Cortex of kidney (tissue), 1 donor: ENCODE measurements at regions not wholly inside any gene's neighbourhood (a gene's known extent, or its start where the extent isn't known, plus 50 kb on each side); places are given as distances from the start of the nearest gene placed in this dataset.
"Not testable (repeated sequence)": the region's sequence is repeated elsewhere in the genome, so short reads cannot be mapped to it uniquely, and the experiment has no call there.

Experiments used
- DNase-seq: peaks from one replicate; lab custom pipeline; 2025; lab: John Stamatoyannopoulos, UW

DNA sequence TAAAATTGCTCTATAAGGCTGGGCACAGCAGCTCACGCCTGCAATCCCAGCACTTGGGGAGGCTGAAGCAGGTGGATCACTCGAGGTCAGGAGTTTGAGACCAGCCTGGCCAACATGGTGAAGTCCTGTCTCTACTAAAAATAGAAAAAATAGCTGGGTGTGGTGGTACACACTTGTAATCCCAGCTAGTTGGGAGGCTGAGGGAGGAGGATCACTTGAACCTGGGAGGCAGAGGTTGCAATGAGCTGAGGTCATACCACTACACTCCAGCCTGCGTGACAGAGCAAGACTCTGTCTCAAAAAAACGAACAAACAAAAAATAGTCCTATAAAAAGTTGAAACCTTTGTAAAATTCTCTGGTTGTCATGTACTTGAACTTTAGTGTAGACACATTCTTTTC lies 93.0 kb upstream of the KIF26B start:
- DNase-seq, result not testable (repeated sequence)

DNA sequence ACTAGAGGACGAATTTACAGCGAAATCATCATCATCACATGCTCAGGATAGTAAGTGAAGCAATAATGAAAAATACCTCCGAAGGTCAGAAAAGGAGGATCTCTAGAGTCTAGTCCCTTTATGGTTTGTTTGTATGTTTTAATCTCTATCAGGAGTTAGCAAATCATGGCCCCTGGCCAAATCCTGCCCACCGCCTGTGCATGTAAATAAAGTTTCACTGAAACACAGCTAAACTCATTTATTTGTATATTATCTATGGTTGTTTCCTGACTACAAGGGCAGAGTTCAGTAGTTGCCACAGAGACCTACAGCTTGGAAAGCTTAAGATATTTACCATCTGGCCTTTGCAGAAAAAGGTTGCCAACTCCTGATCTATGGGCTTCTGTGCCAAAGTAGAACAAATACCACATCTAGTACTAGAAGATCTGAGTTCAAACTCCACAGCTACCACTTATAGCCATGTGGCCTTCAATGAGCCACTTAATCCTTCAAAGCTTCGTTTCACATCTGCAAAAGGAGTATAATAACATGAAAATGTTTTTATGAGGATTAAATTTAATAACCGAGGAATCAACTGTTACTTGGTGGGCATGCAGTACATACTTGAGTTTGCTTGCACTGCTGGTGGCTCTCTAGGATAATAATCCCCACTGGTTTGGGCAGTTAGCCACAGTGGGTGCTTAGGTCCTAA lies 94.0 kb upstream of the KIF26B start:
- DNase-seq, result no peak

DNA sequence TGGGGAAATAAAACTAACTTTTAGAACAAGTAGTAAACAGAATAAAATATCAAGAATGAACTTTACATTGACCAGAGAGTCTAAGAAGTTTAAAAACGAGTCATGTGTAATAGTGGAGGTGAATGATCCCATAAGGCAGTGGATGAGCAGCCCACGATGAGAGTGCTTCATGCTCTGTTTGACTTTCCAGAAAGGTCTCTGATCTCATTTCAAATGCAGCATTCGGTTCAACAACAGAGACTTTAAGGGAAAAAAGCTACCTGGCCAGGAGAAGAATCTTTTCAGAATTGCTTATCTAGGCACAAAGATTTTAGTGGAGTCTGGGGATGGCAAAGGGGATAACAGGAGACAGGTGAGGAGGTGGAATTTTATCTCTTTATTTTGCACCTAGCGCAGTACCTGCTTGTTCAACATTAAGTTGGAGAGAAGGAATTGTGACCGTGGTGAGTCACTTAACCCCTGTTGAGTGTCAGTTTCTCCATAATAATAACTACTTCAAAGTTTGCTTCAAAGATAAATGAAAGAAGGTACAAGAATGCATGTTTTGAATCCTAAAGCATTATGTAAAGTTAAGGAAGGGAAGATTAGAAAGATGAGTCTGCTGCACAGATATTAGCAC lies 94.9 kb upstream of the KIF26B start:
- no peak for DNase-seq

DNA sequence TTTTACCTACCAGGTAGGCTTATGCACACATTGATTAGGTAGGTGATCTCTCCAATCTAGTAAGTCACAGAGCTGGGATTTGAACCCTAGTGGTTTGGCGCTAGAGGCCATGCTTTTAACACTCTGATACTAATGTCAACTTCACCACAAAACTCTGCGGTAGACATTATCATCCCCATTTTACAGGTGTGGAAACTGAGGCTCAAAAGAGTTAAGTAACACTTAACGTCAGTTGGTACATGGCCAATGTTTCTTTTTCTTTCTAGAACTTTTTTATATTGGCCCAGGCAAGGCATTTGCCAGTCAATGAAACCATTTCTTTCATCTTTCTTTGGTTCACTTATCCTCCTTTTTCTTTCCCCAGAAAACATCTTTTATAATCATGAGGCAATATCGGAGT lies 95.9 kb upstream of the KIF26B start:
- no peak for DNase-seq

DNA sequence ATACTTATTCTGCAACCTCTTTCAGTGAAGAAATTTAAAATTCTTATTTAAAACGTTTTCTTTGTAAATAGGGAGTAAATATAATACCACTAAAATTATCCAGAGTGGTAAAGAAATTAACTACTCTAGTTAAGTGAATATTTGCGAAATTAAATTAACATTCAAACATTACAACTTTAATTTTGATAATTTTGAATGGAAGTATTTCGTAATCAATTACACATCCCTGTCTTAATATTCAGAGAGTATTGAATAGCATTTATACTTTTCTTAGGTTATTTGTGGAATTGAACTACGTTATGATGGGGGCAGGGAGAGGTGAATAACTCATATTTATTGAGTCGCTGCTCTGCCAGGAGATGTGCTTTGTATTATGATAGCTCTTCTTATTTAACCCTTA lies 96.3 kb upstream of the KIF26B start:
- DNase-seq, result no peak

DNA sequence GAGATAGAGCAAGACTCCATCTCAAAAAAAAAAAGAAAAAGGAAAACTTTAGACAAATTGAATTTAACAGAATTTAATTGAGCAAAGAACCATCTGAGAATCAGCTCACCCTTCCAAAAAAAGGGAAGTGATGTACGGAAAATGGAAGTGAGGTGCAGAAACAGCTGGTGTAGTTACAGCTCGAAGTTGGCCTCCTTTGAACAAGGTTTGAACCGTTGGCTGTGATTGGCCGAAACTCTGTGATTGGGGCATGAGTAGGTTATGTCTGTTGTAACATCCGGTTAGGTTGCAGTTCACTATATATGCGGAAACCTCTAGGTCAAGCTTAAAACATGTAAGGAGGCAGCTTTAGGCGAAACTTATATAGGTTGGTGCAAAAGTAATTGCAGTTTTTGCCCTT lies 97.9 kb upstream of the KIF26B start:
- no peak for DNase-seq

DNA sequence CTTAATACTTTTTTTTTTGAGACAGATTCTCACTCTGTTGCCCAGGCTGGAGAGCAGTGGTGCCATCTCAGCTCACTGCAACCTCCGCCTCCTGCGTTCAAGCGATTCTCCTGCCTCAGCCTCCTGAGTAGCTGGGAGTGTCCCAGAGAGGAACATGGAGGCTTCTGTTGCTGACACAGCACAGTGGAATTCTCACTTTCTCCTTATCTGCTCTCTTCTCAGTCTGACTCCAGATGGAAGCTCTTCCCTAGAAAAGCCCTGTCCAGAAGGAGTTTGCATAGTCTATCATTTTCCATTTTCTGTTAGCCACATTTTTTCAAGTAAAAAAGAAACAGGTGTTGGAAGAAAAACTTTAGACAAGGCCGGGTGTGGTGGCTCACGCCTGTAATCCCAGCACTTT lies 98.5 kb upstream of the KIF26B start:
- DNase-seq, result not testable (repeated sequence)

DNA sequence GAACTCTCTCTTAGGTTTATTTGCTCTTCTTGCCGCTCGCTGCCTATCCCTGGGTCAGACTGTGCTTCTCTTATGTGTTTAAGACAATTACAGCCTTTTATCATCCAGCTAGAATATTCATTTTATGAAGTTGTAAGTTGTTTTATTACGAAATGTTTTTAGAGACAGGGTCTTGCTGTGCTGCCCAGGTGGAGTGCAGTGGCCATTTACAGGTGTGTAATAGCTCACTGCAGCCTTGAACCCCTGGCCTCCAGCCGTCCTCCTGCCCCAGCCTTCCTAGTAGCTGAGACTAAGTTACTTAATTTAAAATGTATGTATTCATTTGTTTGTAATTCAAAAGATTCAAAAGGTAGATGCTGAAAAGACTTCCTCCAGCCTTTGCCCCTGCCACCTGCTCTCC lies 99.0 kb upstream of the KIF26B start:
- DNase-seq, result no peak

DNA sequence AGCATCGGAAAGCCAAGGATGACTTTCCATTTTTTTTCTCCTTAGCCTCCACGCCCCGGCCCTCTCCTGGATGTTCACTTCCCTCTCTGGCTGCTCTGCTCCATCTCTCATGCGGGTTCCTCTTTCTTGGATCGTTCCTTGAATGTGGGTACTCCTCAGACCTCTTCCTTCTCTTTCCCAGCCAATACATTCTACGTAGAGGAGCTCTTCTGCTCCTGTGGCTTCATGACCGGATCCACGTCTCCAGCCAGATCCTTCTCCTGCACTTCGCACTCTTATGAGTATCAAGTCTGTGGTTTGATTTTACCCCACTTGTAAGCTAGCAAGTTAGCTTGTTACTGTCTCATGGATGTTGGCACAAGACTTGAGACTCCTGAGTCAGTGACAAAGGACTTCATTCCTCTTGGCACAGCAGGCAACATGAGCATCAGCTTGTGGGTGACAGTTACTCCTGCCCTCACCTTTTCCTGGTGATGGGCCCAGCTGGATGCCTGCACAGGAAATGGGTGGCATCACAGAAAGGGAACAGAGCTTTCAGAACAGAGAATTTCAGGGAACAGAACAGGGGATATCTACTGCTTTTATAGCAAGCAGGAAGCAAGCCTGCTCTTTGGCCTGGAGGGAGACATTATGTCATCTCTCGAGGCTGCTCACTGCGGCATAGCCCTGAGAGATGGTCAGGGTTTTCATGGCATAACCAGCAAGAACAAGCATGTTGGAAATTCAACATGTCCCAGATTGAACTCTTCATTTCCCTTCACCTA lies 100.1 kb upstream of the KIF26B start:
- no peak for DNase-seq

DNA sequence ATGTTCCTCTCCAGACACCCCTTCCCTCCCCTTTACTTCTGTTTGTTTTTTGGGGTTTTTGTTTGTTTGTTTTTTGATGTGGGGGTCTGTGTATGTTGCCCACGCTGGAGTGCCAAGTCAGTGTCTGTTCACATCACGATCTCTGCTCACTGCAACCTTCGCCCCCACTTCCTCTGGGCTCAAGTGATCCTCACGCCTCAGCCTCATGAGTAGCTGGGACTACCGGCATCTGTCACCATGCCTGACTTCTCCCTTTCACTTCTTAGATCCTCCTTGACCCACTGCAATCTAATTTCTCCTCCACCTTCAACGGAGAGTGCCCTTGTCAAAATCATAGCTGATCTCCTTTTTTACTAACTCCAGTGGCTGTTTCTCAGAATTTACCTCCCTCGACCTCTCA lies 100.7 kb upstream of the KIF26B start:
- no peak for DNase-seq

DNA sequence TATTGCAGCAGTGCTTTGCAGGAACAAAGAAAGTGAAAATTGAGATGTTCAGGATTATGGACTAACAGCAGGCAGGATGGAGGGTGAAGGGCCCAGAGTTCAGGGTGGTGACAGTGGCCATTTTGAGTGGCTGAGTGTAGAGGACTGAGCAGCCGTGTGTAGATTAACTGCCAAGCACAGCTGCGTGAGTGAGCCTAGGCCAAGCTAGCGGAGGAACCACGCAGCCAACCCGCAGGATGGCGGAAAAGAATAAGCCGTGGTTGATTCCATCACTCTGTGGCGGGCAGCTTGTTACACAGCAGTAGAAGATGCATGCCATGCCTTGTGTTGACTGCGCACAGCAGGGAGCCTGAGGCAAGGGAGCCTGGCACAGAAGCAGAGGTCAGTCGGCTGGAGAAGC lies 102.5 kb upstream of the KIF26B start:
- DNase-seq, result no peak

DNA sequence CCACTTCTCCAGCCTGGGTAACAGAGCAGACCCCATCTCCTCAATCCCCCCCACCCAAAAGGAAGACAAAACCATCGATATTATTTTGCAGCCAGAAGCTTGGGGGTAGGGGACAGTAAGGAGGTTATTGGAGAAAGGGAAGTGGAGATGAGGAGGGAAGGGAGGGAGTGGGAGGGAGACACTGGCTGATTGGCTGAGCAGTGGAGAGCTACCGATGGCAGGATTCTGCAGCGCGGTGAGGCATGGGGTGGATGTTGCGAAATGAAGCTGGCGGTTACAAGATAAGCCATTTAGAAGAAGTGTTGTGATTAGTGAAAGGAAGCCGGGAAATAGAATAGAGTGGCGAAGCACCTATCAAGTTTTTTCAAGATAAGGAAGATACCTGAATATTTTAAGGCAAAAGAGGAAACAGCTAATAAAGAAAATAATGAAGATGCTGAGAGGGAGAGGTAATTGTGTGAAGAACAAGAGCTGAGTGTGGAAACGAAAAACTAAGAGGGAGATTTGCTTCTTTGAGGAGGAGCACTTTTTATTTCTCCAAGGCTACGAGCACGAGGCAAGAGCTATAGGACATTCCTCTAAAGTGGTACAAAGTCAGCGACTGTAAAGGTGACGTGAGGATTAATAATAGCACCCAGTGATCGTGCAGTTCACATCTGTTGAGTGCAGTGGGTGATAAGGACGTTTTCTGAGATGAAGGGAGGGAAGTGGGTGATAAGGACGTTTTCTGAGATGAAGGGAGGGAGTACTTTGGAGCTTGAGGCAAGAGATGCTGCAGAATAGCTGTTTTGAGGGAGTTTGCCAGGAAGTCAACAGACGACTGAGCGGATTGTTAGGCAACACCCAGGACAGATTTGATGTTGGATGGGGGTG lies 103.2 kb upstream of the KIF26B start:
- no peak for DNase-seq

DNA sequence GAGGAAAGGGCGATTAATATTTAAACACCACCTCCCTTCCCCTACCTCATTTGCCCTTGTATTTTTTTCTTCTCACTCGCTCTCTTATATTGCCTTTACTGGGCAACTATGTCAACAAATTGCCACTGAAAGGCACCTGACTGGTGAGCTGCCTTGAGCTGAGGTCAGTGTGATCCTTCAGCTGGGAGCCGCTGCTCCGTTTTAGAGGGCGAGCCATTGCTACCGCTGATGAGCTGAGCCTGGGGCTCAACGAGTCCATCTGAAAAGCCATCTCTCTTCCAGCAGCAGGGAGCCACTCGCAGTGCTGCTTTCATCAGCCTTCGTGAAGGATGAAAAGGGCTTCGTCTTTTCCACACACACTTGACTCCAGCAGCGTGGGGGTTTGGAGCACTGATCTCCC lies 108.0 kb upstream of the KIF26B start:
- DNase-seq, result no peak

DNA sequence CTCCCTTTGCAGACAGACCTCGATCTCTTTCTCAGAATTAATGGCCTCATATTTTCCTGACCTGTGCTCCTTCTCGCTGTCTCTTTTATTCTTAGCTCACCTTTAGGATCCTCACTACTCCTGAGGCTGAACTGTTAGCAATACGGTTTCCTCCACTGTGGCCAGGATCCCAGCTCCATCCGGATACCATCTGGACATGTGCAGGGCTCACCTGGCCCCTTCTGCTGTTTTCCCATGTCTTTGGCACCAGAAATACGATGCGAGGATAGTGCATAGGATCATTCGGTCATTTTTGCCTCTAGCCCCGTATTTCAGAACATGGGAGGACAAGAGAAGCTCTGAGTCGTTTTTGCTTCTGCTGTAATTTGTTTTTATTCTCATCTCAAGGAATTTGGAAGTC lies 108.5 kb upstream of the KIF26B start:
- DNase-seq, result no peak

DNA sequence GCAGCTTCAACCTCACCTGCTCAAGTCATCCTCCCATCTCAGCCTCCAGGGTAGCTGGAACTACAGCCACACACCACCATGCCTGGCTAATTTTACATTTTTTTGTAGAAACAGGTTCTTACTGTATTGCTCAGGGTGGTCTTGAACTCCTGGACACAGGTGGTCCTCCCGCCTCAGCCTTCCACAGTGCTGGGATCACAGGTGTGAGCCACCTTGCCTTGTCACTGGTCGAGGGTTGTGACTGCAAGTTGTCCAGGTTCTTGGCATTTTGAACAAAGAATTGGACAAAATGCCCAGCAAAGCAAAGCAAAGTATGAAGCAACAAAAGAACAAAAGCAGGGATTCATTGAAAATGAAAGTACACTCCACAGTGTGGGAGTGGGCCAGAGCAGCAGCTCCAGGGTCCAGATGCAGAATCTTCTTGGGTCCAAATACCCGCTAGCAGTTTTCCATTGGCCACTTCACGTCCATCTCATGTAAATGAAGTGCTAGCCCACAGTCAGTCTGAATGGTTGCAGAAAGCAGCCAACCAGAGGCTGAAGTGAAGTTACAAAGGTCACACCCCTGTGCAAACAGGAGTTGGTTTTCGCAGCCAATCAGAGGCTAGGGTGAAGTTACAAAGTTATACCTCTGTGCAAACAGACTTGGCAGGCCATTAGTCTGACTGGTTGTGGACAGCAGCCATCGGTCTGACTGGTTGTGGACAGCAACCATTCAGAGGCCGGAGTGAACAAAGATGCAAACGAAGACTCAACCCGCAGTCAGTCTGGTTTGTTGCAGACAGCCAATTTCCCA lies 109.5 kb upstream of the KIF26B start:
- no peak for DNase-seq

DNA sequence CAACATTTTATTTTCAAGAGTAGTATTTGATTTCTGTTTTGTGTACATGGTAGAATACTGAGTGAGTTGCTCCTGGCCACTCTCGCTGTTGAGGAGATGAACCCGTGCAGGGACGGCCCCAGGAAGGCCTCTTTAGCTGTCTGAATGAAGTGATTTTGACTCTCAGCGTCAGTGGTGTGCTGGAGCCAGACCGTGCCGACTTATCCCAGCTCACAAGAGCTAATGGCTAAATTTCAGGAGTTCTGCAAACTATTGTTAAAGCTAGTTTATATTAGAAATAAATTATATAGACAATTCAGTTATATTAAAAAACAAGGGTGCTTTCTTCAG lies 111.2 kb upstream of the KIF26B start:
- no peak for DNase-seq

DNA sequence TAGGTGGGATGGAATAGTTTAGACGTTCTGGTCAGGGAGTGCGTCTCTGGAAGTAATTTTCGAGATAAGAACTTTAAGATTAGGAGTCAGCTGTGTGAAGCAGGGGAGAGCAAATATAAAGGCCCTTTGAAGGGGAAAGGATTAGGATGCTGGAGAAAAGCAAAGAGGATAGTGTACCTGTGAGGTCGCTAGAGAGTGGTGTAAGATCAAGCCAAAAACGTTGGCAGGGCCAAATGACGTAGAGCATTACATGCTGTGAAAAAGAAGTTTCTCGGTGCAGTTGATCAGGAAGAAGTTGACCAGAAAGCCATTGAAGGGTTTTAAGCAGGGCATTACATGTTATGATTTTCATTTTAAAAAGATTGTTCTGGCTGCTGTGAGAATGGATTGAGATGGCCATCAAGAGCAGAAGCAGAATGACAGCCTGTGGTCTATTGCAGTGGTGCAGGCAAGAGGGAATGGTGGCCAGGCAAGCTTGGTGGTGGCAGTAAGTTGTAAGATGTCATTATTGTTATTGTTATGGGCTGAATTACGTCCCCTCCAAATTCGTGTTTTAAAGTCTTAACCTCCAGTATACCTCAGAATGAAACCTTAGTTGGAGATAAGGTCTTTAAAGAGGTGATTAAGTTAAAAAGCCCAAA lies 113.6 kb upstream of the KIF26B start:
- DNase-seq, result no peak

DNA sequence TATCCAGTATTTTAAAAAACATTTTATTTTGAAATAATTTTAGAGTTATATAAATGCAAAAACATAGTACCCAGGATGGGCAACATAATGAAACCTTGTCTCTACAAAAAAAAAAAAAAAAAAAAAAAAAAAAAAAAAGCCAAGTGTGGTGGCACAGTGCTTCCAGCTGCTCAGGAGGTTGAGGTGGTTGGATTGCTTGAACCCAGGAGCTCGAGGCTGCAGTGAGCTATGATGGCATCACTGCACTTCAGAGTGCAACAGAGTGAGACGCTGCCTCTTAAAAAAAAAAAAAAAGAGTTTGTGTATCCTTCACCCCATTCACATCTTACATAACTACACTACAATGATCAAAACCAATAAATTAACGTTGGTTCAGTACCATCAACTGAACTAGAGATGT lies 115.6 kb upstream of the KIF26B start:
- no peak for DNase-seq

DNA sequence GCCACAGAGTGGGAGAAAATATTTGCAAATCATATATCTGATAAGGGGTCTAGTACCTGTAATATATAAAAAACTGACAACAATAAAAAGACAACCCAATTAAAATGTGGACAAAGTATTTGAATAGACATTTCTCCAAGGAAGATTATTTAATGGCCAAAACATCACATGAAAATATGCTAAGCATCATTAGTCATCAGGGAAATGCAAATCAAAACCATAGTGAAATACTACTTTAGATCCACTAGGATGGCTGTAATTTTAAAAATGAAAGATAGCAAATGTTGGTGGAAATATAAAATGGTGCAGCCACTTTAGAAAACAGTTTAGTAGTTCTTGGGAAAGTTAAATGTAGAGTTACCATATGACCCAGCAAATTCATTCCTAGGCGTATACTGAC lies 118.7 kb upstream of the KIF26B start:
- DNase-seq, result no peak

DNA sequence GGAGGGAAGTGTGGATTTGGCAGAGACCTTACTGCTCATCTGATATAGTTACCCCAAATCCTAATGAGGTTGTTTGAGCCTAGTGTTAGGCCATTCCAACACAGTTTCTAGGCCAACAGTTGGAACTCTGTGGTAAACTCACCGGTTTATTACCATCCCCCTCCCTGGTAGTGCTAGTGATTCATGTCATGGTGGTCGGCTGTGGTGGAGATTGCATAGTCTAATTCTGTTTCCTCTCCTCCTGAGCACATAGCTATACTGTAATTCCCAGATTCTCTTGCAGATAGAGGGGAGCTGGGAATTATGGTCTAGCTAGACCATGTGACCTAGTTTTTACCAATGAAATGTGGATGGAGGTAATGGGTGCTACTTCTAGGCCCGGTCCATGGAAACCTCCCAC lies 123.7 kb upstream of the KIF26B start:
- no peak for DNase-seq

DNA sequence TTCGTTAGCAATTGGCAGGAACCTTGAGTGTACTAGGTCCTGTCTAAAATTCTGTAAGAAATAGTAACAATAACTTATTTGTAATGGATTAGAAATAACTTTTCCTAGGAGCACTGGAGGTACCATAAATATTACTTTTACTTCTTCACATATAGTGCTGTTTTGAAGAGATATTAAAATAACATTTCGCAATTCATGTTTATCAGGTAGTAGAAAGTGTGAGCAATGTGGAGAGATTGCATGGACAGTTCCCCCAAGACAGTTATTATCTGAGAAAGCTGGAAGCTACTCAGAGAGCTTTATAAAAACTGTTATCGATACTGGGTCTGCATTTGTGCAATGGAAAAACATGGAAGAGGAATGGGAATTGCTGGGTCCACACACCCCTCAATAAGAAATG lies 128.5 kb upstream of the KIF26B start:
- DNase-seq, result no peak
